ENCODE measurements at regions not wholly inside any gene's neighbourhood (a gene's known extent, or its start where the extent isn't known, plus 50 kb on each side); places are given as distances from the start of the nearest gene placed in this dataset.

DNA sequence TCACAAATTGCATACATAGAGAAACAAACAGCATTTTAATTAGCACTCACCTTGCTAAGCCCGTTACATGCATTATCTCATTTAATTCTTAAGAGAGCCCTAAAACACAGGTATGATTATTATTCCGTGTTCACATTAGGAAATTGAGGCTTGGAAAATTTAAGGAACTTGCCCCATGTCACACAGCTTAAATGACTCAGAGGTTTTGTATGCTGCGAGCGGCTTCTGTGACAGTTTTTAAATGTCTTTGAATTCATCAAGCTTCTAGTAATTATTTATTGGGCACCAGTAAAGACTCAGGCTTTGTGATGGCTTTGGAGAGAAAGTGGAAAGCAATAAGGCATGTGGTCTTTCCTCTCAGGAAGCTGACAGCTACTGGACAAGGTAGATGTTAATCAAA, 166.7 kb upstream of the THBS1 start:
- TF ChIP-seq CTCF (IDR thresholded peaks at IDR 0.05; ENCODE audit: control extremely low read depth in 1 of 3, insufficient read depth in 1 of 3, low read depth in 1 of 3, low read length in 3 of 3) (no peak), PHF8 (conservative IDR thresholded peaks at IDR 0.05; ENCODE audit: low read depth, low read length) (no peak), CBX8 (IDR thresholded peaks at IDR 0.05; ENCODE audit: borderline replicate concordance, low read depth, low read length) (no peak), HDAC2 (IDR thresholded peaks at IDR 0.05; ENCODE audit: borderline replicate concordance in 1 of 2, low read depth in 2 of 2, low read length in 2 of 2) (no peak)
